A172 (cell line): ENCODE measurements at regions not wholly inside any gene's neighbourhood (a gene's known extent, or its start where the extent isn't known, plus 50 kb on each side); places are given as distances from the start of the nearest gene placed in this dataset.
A peak's percentile ranks its signal among the peaks of the same experiment; 100 is the strongest.
"Not testable (repeated sequence)": the region's sequence is repeated elsewhere in the genome, so short reads cannot be mapped to it uniquely, and the experiment has no call there.

Experiments
- DNase-seq: peaks from one replicate; pipeline ENCODE4 v3.0.0-alpha.2; 2015; ENCODE audit warnings: low spot score

DNA sequence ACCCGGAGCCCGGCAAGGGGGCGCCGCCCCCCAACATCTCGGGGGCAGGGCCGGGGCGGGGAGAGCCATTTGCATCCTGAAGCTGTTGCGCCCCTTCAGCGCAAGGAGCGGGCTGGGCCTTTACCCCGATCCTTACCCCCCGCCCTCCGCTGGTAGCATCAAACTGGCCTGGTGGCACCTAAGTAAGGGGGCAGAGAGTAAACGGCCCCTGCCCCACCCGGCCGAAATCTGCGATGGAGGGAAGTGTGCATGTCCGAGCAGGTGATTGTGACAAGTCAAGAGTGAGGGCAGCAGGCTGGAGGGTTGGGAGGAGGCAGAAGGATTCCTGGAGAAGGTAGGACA lies 101.2 kb downstream of the ESM1 start:
- DNase-seq: no peak

DNA sequence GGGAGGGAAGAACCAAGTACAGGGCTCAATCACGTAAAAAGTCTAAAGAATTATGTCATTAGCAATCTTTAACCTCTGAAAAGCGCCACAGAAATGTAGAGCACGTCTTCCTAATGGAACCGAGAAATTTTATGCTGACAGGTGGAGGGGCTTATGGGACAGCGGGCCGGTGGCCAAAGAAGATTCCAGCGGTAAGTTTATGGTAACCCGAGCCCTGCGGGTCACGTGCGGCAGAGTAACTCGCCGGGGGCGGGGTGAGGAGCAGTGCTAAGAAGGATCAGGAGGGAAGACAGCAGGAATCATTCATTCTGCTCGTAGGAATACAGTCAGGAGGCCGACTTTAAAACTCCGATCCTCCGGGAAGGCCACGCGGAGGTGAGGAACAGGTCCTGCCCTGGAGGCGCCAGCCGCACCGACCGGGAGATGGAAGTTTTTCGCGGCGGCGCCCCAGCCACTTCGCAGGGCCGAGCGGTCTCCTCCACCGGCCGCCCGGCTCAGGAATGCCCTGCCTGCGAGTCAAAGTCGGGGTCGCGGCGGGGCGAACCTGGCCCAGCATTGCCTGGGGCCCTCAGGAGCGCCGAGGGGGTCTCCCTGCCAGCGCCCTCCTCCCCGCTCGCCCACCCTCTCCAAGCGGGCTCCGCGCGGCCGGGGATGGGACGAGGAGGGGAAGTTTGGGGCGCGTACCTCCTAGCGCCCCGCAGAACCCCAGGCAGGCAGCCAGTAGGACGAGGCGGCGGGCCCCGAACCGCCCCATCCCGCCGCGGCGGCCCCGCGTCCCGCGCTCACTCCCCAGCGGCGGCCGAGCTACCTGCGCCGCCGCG lies 101.8 kb downstream of the ESM1 start:
- DNase-seq: no peak

GRCh38 chr5:54882841-54883240 lies 102.6 kb downstream of the ESM1 start:
- DNase-seq: no peak

GRCh38 chr5:54882101-54882500 lies 103.3 kb downstream of the ESM1 start:
- no peak for DNase-seq

DNA sequence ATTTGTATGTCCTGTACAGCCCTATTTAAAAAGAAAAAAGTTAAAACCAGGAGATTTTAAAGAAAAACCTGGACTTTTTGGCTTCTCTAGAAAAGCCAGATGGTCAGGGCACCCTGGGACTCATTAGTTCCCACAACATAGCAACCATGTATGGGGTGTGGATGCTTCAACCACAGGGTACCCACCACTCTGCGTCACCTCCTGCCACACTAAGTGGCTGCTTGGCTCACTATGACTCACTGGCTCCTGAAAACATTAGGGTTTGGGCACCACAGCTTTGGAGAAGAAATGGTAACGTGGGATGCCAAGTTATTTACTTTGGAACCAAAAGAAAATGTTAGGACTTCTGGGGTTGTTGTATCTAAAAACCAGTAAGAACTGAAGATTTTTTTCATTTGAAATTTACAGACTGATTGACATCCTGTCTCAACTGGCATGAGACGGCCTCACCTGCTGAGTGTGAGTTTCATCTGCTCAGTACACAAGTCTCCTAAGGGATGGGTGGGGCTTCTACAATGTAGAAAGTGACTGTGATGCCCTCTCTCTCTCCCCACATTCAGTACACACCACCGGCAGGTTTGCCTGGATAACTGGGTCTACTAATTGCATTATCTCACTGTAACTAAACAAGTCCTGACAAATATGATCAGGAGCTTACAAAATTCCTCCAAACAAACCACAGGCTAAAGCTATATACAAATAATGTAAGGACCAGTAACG lies 103.9 kb downstream of the ESM1 start:
- peak; percentile 78 for DNase-seq

DNA sequence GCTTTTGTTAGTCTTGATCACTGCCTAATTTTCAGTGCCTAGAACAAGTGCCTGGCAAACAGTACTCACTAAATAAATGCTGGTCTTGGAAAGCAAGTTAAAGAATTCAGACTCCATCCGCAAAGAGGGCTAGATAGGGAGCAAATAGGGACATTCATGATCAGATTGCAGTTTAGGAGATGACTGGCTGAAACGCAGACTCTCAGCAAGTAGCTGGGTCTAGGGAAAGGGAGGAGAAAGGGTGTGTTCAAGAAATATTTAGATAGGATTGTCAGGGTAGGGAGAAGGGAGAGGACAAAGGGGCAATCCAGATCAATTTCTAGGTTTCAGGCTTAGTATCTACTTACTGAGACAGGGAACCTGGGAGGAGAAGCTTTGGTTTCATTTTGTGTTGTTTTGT lies 108.4 kb downstream of the ESM1 start:
- DNase-seq: no peak

DNA sequence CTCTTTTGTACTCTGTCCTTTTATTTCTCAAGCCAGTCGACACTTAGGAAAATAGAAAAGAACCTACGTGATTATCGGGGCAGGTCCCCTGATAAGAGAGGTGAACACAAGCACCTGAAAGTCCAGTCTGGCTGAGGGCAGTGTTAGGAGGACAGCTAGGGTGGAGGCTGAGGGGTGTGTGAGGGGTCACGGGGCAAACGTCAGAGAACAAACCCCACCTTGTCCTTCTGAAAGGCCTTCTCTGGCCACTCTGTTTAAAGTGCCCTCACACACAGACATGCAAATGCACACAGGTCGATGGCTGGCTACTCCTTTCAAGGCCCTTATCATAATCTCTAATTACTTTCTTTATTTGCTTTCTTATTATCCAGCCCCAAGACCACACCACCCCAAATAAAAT lies 108.8 kb downstream of the ESM1 start:
- no peak for DNase-seq

DNA sequence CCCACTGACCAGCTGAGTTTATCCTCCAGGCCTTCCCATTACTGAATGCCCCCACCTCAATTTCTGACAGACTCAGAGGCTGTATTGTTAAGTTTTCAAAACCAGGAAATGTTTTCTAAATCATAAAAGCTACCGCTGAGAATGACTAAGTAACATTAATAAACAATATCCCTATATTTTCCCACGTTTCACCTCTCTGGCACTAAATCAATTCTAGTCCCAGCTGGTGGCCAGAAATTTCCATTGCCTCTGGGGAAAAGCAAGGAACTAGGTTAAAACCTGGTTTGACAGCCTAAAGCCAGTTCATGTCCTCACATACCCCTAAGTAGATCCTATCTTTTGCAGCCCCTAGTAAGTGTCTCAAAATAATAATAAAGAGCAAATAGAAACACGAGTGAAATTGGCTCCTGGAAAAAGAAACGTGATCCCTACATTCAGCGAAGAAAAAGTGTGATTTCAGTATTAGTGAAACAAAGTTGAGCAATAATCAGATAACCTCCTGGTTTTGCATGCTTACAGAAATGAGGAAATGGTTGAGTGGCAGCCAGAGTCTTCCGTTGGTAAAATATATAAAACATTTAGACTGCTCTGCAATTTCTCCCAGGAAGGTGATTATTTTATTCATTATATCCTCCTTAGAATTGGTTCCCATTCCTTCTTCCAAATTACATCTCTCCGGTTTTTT lies 110.9 kb downstream of the ESM1 start:
- no peak for DNase-seq

- no peak for DNase-seq
Measured at GRCh38 chr5:54873691-54874090, 111.7 kb downstream of the ESM1 start.

GRCh38 chr5:54872810-54873209 lies 112.6 kb downstream of the ESM1 start:
- no peak for DNase-seq

DNA sequence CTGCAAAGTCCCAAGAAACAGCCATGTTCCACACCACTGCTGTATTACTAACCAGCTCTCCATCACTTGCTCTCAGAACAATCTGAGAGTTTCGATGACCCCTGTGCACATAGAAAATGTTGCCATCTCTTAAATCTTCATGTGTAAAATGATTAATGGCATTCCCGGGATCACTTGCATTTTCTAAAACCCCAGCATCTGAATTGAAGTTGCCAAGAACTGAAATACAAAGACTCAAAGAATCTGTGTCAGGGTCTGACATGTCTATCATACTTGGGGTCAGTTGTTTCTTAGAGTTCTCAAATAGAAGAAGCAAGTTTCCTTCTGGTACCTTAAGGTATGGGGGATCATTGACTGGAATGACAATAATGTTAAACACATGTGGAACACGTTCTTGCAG lies 115.1 kb downstream of the ESM1 start:
- DNase-seq: no peak

DNA sequence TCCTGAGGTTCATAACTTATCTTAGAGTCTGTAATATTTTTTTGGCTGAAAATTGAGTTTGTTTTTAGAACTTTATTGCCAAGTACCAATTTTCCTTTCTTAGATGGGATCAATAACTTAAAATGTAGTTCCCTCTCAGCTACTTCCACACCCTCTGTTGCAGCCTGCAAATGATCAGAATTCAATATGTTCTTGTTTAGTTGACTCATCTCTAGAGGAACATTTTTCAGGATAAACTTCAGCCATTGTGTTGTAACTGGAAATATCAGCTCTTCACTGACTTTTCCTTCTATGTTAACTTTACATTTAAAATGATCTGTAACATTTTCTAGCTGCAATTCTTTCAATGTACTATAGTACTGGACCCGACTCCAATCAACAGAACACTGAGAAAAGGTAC lies 115.7 kb downstream of the ESM1 start:
- DNase-seq: no peak

DNA sequence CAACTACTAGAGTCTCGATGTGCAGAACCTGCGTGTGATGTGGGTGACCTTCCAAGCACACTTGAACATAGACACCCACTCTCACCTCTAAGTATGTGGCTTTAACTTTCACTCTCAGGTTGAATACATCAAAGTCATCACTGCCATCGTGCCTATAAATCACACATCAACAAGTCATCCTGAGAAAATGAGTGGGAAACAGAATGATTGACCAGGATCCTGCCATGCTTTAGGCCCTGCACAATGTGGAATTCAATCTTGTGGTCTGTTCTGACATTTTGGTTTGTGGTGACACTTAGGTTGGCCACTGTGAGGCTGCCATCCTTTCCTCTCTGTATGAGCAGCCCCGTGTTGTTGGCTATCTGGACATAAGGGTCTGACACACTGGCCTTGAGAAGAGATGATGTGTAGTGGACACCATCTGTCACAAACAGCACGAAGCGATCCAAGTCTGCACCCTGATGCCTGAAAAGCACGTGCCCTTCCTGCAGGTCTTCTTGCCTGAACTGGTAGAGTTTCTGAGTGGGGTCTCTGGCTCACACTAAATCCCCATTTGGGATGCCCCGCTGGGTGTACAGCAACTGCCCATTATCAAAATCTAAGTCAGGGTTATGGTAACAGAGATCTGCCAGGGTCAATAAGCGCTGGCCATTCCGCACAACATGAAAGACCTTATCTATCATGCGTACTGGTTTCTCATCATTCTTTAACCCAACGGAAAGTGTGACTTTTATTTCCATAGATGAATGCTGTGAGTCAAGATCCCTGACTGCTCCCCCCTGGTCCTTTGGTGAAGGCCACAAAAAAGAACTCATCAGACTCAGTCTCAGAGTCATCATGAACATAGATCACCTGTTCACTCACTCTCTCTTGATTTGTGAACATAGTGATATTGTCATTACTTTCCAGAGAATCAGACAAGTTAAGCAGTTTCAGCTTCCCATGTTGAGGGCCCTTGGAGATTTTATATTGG lies 116.6 kb downstream of the ESM1 start:
- no peak for DNase-seq

GRCh38 chr5:54867310-54867944 lies 118.0 kb downstream of the ESM1 start:
- DNase-seq: peak; percentile 35

GRCh38 chr5:54864911-54865515 lies 120.4 kb downstream of the ESM1 start:
- DNase-seq: not testable (repeated sequence)

DNA sequence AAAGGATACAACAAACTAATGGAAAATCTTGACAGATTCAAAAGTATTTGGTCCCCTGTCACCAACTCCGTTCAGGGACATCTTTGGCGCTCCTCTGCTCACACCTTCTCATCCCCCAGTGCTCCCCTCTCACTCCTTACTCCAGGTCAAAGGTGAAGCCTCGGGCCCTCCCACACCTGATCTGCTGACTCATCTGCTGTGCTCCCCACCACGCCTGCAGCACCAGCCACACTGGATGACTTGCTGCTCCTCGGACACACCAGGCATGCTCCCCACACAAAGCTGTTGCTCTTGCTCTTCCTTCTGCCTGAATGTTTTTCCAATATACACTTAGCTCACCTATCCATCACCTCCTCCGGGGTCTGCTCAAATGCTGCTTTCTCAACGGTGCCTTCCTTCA lies 123.4 kb downstream of the ESM1 start:
- no peak for DNase-seq

DNA sequence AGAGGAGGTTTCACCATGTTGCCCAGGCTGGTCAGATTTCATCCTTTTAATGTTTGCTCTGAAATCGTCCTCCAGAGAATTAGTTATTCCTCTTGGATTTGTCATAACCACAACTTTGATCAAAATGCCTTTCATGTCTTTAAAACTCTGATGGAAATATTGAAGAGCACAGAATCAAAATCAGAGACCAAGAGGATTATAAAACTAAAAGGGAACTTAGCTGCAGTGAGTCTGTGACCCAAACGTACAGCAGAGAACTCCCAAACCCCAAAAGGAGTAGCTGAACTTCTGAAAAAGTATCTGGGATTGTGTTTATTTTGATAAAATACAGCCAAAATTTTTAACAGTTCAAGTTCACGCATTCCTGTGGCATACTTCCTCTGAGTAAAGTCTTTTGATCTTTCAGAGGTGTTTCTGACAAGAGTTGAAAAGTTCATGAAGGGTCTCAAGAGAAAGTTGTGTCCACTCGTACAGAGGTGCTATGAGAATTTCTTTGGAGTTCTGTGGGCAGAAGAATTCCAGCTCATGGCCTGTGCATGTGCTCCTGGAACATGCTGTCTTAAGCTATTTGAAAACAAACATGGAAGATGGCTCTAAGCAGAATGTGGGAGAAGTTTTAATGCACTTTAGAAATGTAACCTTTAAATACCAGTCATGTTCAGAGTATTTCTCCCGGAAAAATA lies 124.0 kb downstream of the ESM1 start:
- DNase-seq: no peak

DNA sequence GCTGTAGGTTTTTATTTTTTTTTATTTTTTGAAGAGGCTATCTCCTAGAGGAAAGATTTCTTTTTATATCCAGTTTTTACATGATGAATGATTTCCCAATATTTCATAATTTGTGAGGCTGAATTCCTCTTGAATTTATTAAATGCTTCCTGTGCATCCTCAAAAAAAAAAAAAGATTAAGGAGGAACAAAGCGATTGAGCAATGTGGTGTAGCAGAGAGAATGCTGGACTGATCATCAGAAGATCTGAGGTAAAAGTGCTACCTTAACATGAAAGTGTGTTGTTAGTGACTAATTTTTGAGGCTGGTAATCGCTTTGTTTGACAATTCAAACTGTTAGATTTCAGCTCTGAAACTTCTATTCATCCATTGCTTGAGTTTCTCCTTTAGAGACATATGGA lies 125.1 kb downstream of the ESM1 start:
- DNase-seq: no peak

DNA sequence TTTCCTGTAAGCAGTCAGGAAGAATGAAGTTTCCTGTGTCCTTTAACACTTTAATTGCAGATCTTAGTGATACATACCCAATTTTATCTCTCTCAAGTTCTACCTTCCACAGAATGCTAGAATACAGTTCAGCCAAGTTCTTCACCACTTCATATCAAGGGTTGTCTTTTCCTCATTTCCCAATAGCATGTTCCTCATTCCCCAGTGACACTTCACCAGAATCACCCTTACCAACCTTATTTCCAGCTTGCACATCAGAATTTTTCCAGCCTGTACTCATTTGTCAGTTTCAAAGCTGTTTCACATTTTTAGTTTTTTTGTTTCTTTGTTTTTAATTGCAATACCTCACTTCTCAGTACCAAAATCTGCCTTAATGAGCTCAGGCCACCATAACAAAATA lies 126.1 kb downstream of the ESM1 start:
- DNase-seq: no peak

DNA sequence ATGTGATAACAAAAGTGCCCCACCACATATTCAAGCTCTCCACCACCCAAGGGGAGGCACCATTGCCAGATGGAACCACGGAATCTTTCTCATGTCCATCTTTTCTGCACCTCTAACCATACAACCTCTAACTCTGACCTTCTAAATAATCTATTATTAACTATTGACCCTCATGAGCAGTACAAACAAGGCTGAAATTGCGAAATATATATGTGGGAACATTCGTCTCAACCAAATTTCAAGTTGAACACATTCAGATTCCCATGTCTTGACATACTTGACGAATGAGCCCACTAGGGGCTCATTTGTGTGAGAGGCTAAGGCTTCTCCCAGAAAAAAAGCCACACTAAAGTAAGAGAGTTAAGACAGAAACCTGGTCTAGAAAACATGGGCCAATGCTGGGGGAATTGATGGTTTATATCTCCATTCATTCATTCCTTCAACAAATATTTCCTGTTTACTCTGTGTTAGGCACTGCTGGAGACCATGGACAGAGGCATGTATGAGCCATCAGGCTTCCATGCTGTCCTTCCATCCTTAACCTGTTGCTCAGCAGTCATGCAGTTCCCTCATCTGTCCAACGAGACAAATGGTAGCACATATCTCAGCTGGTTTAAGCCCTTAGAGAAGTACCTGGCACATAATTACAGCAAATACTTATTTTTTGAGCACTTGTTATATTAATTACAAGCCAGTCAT lies 130.4 kb downstream of the ESM1 start:
- DNase-seq: no peak
